Karpas-422 (cell line): ENCODE measurements at regions not wholly inside any gene's neighbourhood (a gene's known extent, or its start where the extent isn't known, plus 50 kb on each side); places are given as distances from the start of the nearest gene placed in this dataset.

Experiments used
- DNase-seq: peaks from one replicate; pipeline ENCODE4 v3.0.0-alpha.2; 2015
- H2AFZ ChIP-seq: fragments of 200-600 bp; sonication (generic); 2 replicates; pipeline ENCODE4 v1.6.1; 2014; ENCODE audit warnings: antibody characterized with exemption, low read length, mixed read lengths
- H3K27ac ChIP-seq: fragments of 200-600 bp; sonication (generic); 2 replicates; pipeline ENCODE4 v1.5.1; 2014; ENCODE audit warnings: mild to moderate bottlenecking, low read length, moderate library complexity
- H3K27me3 ChIP-seq: fragments of 200-600 bp; sonication (generic); 2 replicates; pipeline ENCODE4 v1.6.1; 2014; ENCODE audit warnings: low read length, mixed read lengths
- H3K36me3 ChIP-seq: fragments of 200-600 bp; sonication (generic); 2 replicates; pipeline ENCODE4 v1.6.1; 2014; ENCODE audit warnings: low read length, mixed read lengths; ENCODE audit not compliant: insufficient read depth
- H3K4me1 ChIP-seq: fragments of 200-600 bp; sonication (generic); 2 replicates; pipeline ENCODE4 v1.6.1; 2014; ENCODE audit warnings: mild to moderate bottlenecking, low read length, mixed read lengths
- H3K4me2 ChIP-seq: fragments of 200-600 bp; sonication (generic); 2 replicates; pipeline ENCODE4 v1.6.1; 2014; ENCODE audit warnings: low read length, low read depth, mild to moderate bottlenecking; ENCODE audit not compliant: poor library complexity, severe bottlenecking
- H3K4me3 ChIP-seq: fragments of 200-600 bp; sonication (generic); 2 replicates; pipeline ENCODE4 v1.5.1; 2014; ENCODE audit warnings: mild to moderate bottlenecking, antibody characterized with exemption, low read length, mixed read lengths
- H3K79me2 ChIP-seq: fragments of 200-600 bp; sonication (generic); 2 replicates; pipeline ENCODE4 v1.6.1; 2014; ENCODE audit warnings: mild to moderate bottlenecking, low read length, mixed read lengths
- H3K9ac ChIP-seq: fragments of 200-600 bp; sonication (generic); 2 replicates; pipeline ENCODE4 v1.6.0; 2014; ENCODE audit warnings: low read length
- H3K9me2 ChIP-seq: fragments of 200-600 bp; sonication (generic), shearing (Covaris generic); replicated peaks from 2 replicates; pipeline ENCODE4 v1.6.0; 2014; ENCODE audit warnings: mild to moderate bottlenecking, low read length, moderate library complexity; ENCODE audit not compliant: insufficient read depth
- H3K9me3 ChIP-seq: fragments of 300-700, 200-600 bp; sonication (generic); 2 replicates; pipeline ENCODE4 v1.6.1; 2014; ENCODE audit warnings: low read length, mixed read lengths
- H4K20me1 ChIP-seq: fragments of 200-600 bp; sonication (generic); 2 replicates; pipeline ENCODE4 v1.6.1; 2014; ENCODE audit warnings: mild to moderate bottlenecking, antibody characterized with exemption, low read length, low read depth; ENCODE audit not compliant: insufficient read depth

GRCh38 chr2:150266931-150267330, 220.5 kb downstream of the RND3 start:
- Histone ChIP-seq H3K9me2 (no peaks in the 10 kb centered on the region; the same call in 1 of the 2 replicates), H3K9me3 (peaks cover 2% of the 10 kb centered on the region; the same call in 1 of the 2 replicates), H3K4me2 (no peak overlapping the region), H3K4me1 (no peaks in the 10 kb centered on the region), H3K27ac (no peak overlapping the region), H3K9ac (no peak overlapping the region), H3K4me3 (no peak overlapping the region), H2AFZ (no peak overlapping the region), H4K20me1 (no peaks in the 10 kb centered on the region), H3K27me3 (no peaks in the 10 kb centered on the region), H3K79me2 (no peaks in the 10 kb centered on the region), H3K36me3 (no peaks in the 10 kb centered on the region)
- no peak for DNase-seq

GRCh38 chr2:150264442-150264841, 223.0 kb downstream of the RND3 start:
- Histone ChIP-seq H3K9ac (no peak overlapping the region), H3K9me2 (no peaks in the 10 kb centered on the region; the same call in 1 of the 2 replicates), H3K9me3 (no peaks in the 10 kb centered on the region; the same call in 1 of the 2 replicates), H3K4me3 (no peak overlapping the region), H2AFZ (no peak overlapping the region), H3K27ac (no peak overlapping the region), H3K4me2 (no peak overlapping the region), H3K36me3 (no peaks in the 10 kb centered on the region), H4K20me1 (no peaks in the 10 kb centered on the region), H3K4me1 (no peaks in the 10 kb centered on the region), H3K27me3 (no peaks in the 10 kb centered on the region), H3K79me2 (no peaks in the 10 kb centered on the region)
- no peak for DNase-seq

- no peak overlapping the region for H3K4me3 ChIP-seq
- no peak overlapping the region for H3K4me2 ChIP-seq
- H3K36me3 ChIP-seq, result no peaks in the 10 kb centered on the region
- DNase-seq, result no peak
- H4K20me1 ChIP-seq, result no peaks in the 10 kb centered on the region
- H3K9ac ChIP-seq, result no peak overlapping the region
- H3K79me2 ChIP-seq, result no peaks in the 10 kb centered on the region
- H3K27ac ChIP-seq, result no peak overlapping the region
- H3K9me3 ChIP-seq, result no peaks in the 10 kb centered on the region; the same call in 1 of the 2 replicates
- no peaks in the 10 kb centered on the region for H3K9me2 ChIP-seq
- no peaks in the 10 kb centered on the region for H3K4me1 ChIP-seq
- no peaks in the 10 kb centered on the region for H3K27me3 ChIP-seq
- H2AFZ ChIP-seq, result no peak overlapping the region
Measured at GRCh38 chr2:150261691-150262090, 225.8 kb downstream of the RND3 start.

GRCh38 chr2:150260636-150261035, 226.8 kb downstream of the RND3 start:
- Histone ChIP-seq H3K9me3 (no peaks in the 10 kb centered on the region; the same call in 1 of the 2 replicates), H3K4me3 (no peak overlapping the region), H4K20me1 (no peaks in the 10 kb centered on the region), H3K36me3 (no peaks in the 10 kb centered on the region), H3K27ac (no peak overlapping the region), H3K4me2 (no peak overlapping the region), H2AFZ (no peak overlapping the region), H3K9ac (no peak overlapping the region), H3K27me3 (no peaks in the 10 kb centered on the region), H3K79me2 (no peaks in the 10 kb centered on the region), H3K9me2 (no peaks in the 10 kb centered on the region), H3K4me1 (no peaks in the 10 kb centered on the region)
- no peak for DNase-seq

- no peak for DNase-seq
- Histone ChIP-seq H3K79me2 (no peaks in the 10 kb centered on the region), H3K27ac (no peak overlapping the region), H4K20me1 (no peaks in the 10 kb centered on the region), H3K9ac (no peak overlapping the region), H3K4me1 (no peaks in the 10 kb centered on the region), H3K9me2 (no peaks in the 10 kb centered on the region), H3K4me2 (no peak overlapping the region), H3K9me3 (no peaks in the 10 kb centered on the region; the same call in 1 of the 2 replicates), H3K27me3 (no peaks in the 10 kb centered on the region), H3K36me3 (no peaks in the 10 kb centered on the region), H3K4me3 (no peak overlapping the region), H2AFZ (no peak overlapping the region)
Measured at GRCh38 chr2:150259746-150260145, 227.7 kb downstream of the RND3 start.

GRCh38 chr2:150258781-150259307, 228.6 kb downstream of the RND3 start:
- no peaks in the 10 kb centered on the region for H3K79me2 ChIP-seq
- no peaks in the 10 kb centered on the region for H4K20me1 ChIP-seq
- no peaks in the 10 kb centered on the region for H3K27me3 ChIP-seq
- DNase-seq, result no peak
- no peak overlapping the region for H3K4me2 ChIP-seq
- no peaks in the 10 kb centered on the region; the same call in 1 of the 2 replicates for H3K9me3 ChIP-seq
- H3K4me1 ChIP-seq, result no peaks in the 10 kb centered on the region
- no peak overlapping the region for H3K4me3 ChIP-seq
- H3K36me3 ChIP-seq, result no peaks in the 10 kb centered on the region
- H3K9ac ChIP-seq, result no peak overlapping the region
- no peak overlapping the region for H2AFZ ChIP-seq
- H3K9me2 ChIP-seq, result no peaks in the 10 kb centered on the region
- H3K27ac ChIP-seq, result no peak overlapping the region

GRCh38 chr2:150256736-150257135, 230.7 kb downstream of the RND3 start:
- Histone ChIP-seq H3K79me2 (no peaks in the 10 kb centered on the region), H3K9me2 (no peaks in the 10 kb centered on the region), H2AFZ (no peak overlapping the region), H4K20me1 (no peaks in the 10 kb centered on the region), H3K9ac (no peak overlapping the region), H3K4me2 (no peak overlapping the region), H3K9me3 (no peaks in the 10 kb centered on the region; the same call in 1 of the 2 replicates), H3K27ac (no peak overlapping the region), H3K36me3 (no peaks in the 10 kb centered on the region), H3K4me3 (no peak overlapping the region), H3K4me1 (no peaks in the 10 kb centered on the region), H3K27me3 (no peaks in the 10 kb centered on the region)
- no peak for DNase-seq

GRCh38 chr2:150255528-150255927, 231.9 kb downstream of the RND3 start:
- no peaks in the 10 kb centered on the region; the same call in 1 of the 2 replicates for H3K9me3 ChIP-seq
- no peak overlapping the region for H3K4me3 ChIP-seq
- H3K4me1 ChIP-seq, result no peaks in the 10 kb centered on the region
- H3K27me3 ChIP-seq, result no peaks in the 10 kb centered on the region
- no peaks in the 10 kb centered on the region for H3K36me3 ChIP-seq
- no peak for DNase-seq
- no peak overlapping the region for H2AFZ ChIP-seq
- H3K79me2 ChIP-seq, result no peaks in the 10 kb centered on the region
- no peaks in the 10 kb centered on the region for H4K20me1 ChIP-seq
- H3K27ac ChIP-seq, result no peak overlapping the region
- no peak overlapping the region for H3K9ac ChIP-seq
- no peaks in the 10 kb centered on the region for H3K9me2 ChIP-seq
- no peak overlapping the region for H3K4me2 ChIP-seq
